HFF-Myc (cell line): ENCODE measurements at regions not wholly inside any gene's neighbourhood (a gene's known extent, or its start where the extent isn't known, plus 50 kb on each side); places are given as distances from the start of the nearest gene placed in this dataset.

Source experiments
- DNase-seq: peaks from one replicate; pipeline ENCODE4 v3.0.0-alpha.2; 2011; ENCODE audit warnings: low read depth; ENCODE audit errors: extremely low read depth
- H3K4me3 ChIP-seq: replicated peaks from 2 replicates; pipeline ENCODE4 v1.5.1; 2011; ENCODE audit warnings: low read depth, mild to moderate bottlenecking, control low read depth, low read length
- TF ChIP-seq, protein P1 (sequence below): IDR thresholded peaks from 2 replicates; pipeline ENCODE4 v1.5.1; 2012; ENCODE audit warnings: mild to moderate bottlenecking, low read depth, low read length, control low read depth; ENCODE audit errors: missing control alignments

DNA sequence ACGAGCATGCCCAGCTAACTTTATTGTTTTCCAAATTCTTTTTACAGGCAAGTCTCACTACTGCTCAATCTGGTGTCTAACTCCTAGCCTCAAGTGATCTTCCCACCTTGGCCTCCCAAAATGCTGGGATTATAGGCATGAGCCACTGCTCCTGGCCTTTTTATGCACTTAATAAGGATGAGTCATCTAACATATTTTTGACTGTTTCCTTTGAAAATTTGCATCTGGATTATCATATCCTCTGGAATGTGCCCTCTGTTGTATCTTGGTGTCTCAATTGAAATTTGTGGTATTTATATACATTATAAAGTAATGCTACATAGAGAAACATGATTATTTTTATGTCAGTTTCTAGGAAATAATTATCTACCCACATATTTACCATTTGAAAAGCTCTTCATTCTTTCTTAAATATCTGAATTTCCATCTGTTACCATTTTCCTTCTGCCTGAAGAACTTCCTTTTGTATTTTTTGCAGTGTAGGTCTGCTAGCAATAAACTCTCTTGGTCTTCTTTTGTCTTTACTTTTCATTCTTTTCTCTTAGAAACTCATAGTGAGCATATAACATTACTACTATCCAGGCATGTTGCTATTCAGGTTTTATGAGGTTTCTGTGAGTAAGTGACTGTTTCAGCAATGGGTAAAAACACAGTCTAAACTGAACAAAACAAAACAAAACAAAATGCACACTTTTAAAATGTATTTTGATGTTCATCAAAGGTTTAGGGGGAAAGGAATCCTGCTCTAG lies 52.8 kb upstream of the CNOT2 start:
- TF ChIP-seq, protein P1, sequence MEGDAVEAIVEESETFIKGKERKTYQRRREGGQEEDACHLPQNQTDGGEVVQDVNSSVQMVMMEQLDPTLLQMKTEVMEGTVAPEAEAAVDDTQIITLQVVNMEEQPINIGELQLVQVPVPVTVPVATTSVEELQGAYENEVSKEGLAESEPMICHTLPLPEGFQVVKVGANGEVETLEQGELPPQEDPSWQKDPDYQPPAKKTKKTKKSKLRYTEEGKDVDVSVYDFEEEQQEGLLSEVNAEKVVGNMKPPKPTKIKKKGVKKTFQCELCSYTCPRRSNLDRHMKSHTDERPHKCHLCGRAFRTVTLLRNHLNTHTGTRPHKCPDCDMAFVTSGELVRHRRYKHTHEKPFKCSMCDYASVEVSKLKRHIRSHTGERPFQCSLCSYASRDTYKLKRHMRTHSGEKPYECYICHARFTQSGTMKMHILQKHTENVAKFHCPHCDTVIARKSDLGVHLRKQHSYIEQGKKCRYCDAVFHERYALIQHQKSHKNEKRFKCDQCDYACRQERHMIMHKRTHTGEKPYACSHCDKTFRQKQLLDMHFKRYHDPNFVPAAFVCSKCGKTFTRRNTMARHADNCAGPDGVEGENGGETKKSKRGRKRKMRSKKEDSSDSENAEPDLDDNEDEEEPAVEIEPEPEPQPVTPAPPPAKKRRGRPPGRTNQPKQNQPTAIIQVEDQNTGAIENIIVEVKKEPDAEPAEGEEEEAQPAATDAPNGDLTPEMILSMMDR: no peak
- no peak for DNase-seq
- no peak overlapping the region for H3K4me3 ChIP-seq
